HEK293 (cell line): ENCODE measurements at regions not wholly inside any gene's neighbourhood (a gene's known extent, or its start where the extent isn't known, plus 50 kb on each side); places are given as distances from the start of the nearest gene placed in this dataset.

Experiments used
- CTCF ChIA-PET: fragments of 350-600 bp; formaldehyde crosslinking; extraction: SDS; loops from one replicate; lab custom pipeline; 2021; ENCODE audit warnings: antibody characterized with exemption; lab: Yijun Ruan, JAX
- POLR2A ChIA-PET: fragments of 300-600 bp; formaldehyde crosslinking; extraction: SDS; loops from one replicate; lab custom pipeline; 2020; ENCODE audit warnings: antibody characterized with exemption, inconsistent platforms; lab: Yijun Ruan, JAX
- H3K27ac ChIP-seq: fragments of 200-500 bp; sonication (Bioruptor generic); 2 replicates; pipeline ENCODE4 v1.5.1; 2014; ENCODE audit warnings: low read depth, low read length, control low read depth, inconsistent platforms; ENCODE audit errors: extremely low read depth
- H3K36me3 ChIP-seq, 2 experiments: fragments of 200-500 bp in 1 of 2; sonication (Bioruptor generic) in 1 of 2; 1 replicate in 1 of 2; 2 replicates in 1 of 2; pipeline ENCODE4 v1.5.1; 2014 to 2017; ENCODE audit warnings: inconsistent platforms in 2 of 2, low read length in 2 of 2; ENCODE audit not compliant: control insufficient read depth in 2 of 2, insufficient read depth in 1 of 2
- H3K4me1 ChIP-seq: fragments of 200-500 bp; sonication (Bioruptor generic); 2 replicates; pipeline ENCODE4 v1.5.1; 2014; ENCODE audit warnings: mild to moderate bottlenecking, low read length, inconsistent platforms; ENCODE audit not compliant: control insufficient read depth, insufficient read depth
- H3K4me3 ChIP-seq: 2 replicates; pipeline ENCODE4 v1.5.1; 2011; ENCODE audit warnings: low read depth, mild to moderate bottlenecking, control low read depth, low read length, moderate library complexity
- H3K9me3 ChIP-seq: fragments of 200-500 bp; sonication (Bioruptor generic); 2 replicates; pipeline ENCODE4 v1.5.1; 2014; ENCODE audit warnings: low read depth, low read length, inconsistent platforms; ENCODE audit not compliant: control insufficient read depth, insufficient read depth
- MZF1 ChIP-seq: fragments of 450-650 bp; formaldehyde crosslinking; IDR thresholded peaks from 2 replicates; pipeline ENCODE4 v1.5.1; 2017; ENCODE audit warnings: missing biosample characterization, missing genetic modification characterization, borderline replicate concordance
- PRDM10 ChIP-seq: fragments of 450-650 bp; formaldehyde crosslinking; IDR thresholded peaks from 2 replicates; pipeline ENCODE4 v1.5.1; 2016; ENCODE audit warnings: missing biosample characterization, missing genetic modification characterization
- SETDB1 ChIP-seq: IDR thresholded peaks from one replicate; pipeline ENCODE4 v1.6.1; 2017; ENCODE audit warnings: mild to moderate bottlenecking, low read length, moderate library complexity, mixed read lengths; ENCODE audit not compliant: insufficient read length
- TCF7L2 ChIP-seq: IDR thresholded peaks from 2 replicates; pipeline ENCODE4 v1.6.1; 2011; ENCODE audit warnings: low read depth, mild to moderate bottlenecking, inconsistent platforms, low read length, moderate library complexity, borderline replicate concordance
- ZBTB1 ChIP-seq: fragments of 450-650 bp; formaldehyde crosslinking; IDR thresholded peaks from 2 replicates; pipeline ENCODE4 v1.5.1; 2016; ENCODE audit warnings: missing biosample characterization, missing genetic modification characterization
- ZFP69B ChIP-seq: fragments of 450-650 bp; formaldehyde crosslinking; IDR thresholded peaks from 2 replicates; pipeline ENCODE4 v1.5.1; 2016; ENCODE audit warnings: missing biosample characterization, missing genetic modification characterization
- ZNF114 ChIP-seq: fragments of 450-650 bp; formaldehyde crosslinking; IDR thresholded peaks from 2 replicates; pipeline ENCODE4 v1.5.0; 2017; ENCODE audit warnings: missing biosample characterization, missing genetic modification characterization
- ZNF184 ChIP-seq: fragments of 450-650 bp; IDR thresholded peaks from 2 replicates; pipeline ENCODE4 v1.5.1; 2018; ENCODE audit warnings: missing biosample characterization, mild to moderate bottlenecking, missing genetic modification characterization
- ZNF23 ChIP-seq: fragments of 450-650 bp; formaldehyde crosslinking; IDR thresholded peaks from 2 replicates; pipeline ENCODE4 v1.5.1; 2016; ENCODE audit warnings: missing biosample characterization, missing genetic modification characterization, borderline replicate concordance
- ZNF488 ChIP-seq: fragments of 450-650 bp; formaldehyde crosslinking; IDR thresholded peaks from 2 replicates; pipeline ENCODE4 v1.5.1; 2016; ENCODE audit warnings: missing biosample characterization, missing genetic modification characterization
- ZNF776 ChIP-seq: fragments of 450-650 bp; formaldehyde crosslinking; IDR thresholded peaks from 2 replicates; pipeline ENCODE4 v1.5.0; 2017; ENCODE audit warnings: missing biosample characterization, missing genetic modification characterization, borderline replicate concordance
- ZSCAN23 ChIP-seq: fragments of 450-650 bp; formaldehyde crosslinking; IDR thresholded peaks from 2 replicates; pipeline ENCODE4 v1.5.1; 2016; ENCODE audit warnings: missing biosample characterization, missing genetic modification characterization
- TF ChIP-seq, protein P1 (sequence below): fragments of 450-650 bp; formaldehyde crosslinking; conservative IDR thresholded peaks from 2 replicates; pipeline ENCODE4 v1.5.1; 2016; ENCODE audit warnings: low read depth, missing biosample characterization, missing genetic modification characterization
- TF ChIP-seq, protein P2 (sequence below): fragments of 450-650 bp; formaldehyde crosslinking; IDR thresholded peaks from 2 replicates; pipeline ENCODE4 v1.5.1; 2016; ENCODE audit warnings: missing biosample characterization, missing genetic modification characterization

DNA sequence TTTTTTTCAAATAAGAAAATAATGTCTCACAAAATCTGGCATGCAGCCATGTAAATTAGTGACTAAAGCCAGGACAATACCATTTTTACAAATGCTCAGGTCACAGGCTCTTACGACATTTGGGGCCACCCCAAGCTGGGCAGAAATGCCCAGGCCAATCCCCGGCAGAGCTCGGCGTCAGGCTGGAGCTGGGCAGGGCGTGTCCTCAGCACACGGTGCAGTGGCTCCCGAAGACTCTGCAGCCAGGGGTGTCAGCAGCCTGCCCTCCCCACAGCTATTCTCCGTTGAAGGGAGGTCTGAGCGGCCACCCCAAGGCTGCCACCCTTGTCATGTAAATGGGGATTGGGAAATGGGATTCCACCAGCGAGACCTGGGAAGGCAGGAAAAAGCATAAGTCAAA, 158.6 kb downstream of the DICER1 start:
- Histone ChIP-seq H3K36me3 (no peaks in the 10 kb centered on the region), H3K27ac (no peak overlapping the region), H3K4me1 (no peaks in the 10 kb centered on the region), H3K4me3 (no peak overlapping the region), H3K9me3 (no peaks in the 10 kb centered on the region)
- POLR2A ChIA-PET = interaction anchor here (0.6 kb wide), 1 partner anchor 738 kb away, joined by 3 read pairs; no protein-coding TSS in a partner anchor
- CTCF ChIA-PET = interaction anchor here (0.6 kb wide), 1 partner anchor 140 kb away, joined by 4 read pairs; no protein-coding TSS in a partner anchor
- TF ChIP-seq ZNF776 (tag by site-specific recombination) (no peak), TCF7L2 (no peak), PRDM10 (no peak), SETDB1 (no peak), ZNF23 (tag by site-specific recombination) (no peak), MZF1 (tag by site-specific recombination) (no peak), ZNF488 (tag by site-specific recombination) (no peak), ZNF184 (tag by site-specific recombination) (no peak), ZBTB1 (tag by site-specific recombination) (no peak), ZFP69B (tag by site-specific recombination) (no peak), ZSCAN23 (tag by site-specific recombination) (no peak), ZNF114 (no peak)
- TF ChIP-seq, protein P1, sequence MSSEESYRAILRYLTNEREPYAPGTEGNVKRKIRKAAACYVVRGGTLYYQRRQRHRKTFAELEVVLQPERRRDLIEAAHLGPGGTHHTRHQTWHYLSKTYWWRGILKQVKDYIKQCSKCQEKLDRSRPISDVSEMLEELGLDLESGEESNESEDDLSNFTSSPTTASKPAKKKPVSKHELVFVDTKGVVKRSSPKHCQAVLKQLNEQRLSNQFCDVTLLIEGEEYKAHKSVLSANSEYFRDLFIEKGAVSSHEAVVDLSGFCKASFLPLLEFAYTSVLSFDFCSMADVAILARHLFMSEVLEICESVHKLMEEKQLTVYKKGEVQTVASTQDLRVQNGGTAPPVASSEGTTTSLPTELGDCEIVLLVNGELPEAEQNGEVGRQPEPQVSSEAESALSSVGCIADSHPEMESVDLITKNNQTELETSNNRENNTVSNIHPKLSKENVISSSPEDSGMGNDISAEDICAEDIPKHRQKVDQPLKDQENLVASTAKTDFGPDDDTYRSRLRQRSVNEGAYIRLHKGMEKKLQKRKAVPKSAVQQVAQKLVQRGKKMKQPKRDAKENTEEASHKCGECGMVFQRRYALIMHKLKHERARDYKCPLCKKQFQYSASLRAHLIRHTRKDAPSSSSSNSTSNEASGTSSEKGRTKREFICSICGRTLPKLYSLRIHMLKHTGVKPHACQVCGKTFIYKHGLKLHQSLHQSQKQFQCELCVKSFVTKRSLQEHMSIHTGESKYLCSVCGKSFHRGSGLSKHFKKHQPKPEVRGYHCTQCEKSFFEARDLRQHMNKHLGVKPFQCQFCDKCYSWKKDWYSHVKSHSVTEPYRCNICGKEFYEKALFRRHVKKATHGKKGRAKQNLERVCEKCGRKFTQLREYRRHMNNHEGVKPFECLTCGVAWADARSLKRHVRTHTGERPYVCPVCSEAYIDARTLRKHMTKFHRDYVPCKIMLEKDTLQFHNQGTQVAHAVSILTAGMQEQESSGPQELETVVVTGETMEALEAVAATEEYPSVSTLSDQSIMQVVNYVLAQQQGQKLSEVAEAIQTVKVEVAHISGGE (tag by site-specific recombination) = no peak
- TF ChIP-seq, protein P2, sequence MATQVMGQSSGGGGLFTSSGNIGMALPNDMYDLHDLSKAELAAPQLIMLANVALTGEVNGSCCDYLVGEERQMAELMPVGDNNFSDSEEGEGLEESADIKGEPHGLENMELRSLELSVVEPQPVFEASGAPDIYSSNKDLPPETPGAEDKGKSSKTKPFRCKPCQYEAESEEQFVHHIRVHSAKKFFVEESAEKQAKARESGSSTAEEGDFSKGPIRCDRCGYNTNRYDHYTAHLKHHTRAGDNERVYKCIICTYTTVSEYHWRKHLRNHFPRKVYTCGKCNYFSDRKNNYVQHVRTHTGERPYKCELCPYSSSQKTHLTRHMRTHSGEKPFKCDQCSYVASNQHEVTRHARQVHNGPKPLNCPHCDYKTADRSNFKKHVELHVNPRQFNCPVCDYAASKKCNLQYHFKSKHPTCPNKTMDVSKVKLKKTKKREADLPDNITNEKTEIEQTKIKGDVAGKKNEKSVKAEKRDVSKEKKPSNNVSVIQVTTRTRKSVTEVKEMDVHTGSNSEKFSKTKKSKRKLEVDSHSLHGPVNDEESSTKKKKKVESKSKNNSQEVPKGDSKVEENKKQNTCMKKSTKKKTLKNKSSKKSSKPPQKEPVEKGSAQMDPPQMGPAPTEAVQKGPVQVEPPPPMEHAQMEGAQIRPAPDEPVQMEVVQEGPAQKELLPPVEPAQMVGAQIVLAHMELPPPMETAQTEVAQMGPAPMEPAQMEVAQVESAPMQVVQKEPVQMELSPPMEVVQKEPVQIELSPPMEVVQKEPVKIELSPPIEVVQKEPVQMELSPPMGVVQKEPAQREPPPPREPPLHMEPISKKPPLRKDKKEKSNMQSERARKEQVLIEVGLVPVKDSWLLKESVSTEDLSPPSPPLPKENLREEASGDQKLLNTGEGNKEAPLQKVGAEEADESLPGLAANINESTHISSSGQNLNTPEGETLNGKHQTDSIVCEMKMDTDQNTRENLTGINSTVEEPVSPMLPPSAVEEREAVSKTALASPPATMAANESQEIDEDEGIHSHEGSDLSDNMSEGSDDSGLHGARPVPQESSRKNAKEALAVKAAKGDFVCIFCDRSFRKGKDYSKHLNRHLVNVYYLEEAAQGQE = no peak
